AG08395 (cell line): ENCODE measurements at regions not wholly inside any gene's neighbourhood (a gene's known extent, or its start where the extent isn't known, plus 50 kb on each side); places are given as distances from the start of the nearest gene placed in this dataset.
A peak's percentile ranks its signal among the peaks of the same experiment; 100 is the strongest.
"Not testable (repeated sequence)": the region's sequence is repeated elsewhere in the genome, so short reads cannot be mapped to it uniquely, and the experiment has no call there.

ENCODE experiments used
- DNase-seq: peaks from one replicate; pipeline ENCODE4 v3.0.0; 2012; ENCODE audit warnings: mixed read lengths, low spot score

GRCh38 chr5:159588941-159589340 lies 258.7 kb upstream of the IL12B start:
- no peak for DNase-seq

- no peak for DNase-seq
These were observed 263.3 kb upstream of the IL12B start for GRCh38 chr5:159593518-159594073.

- DNase-seq, result not testable (repeated sequence)
These were observed 265.3 kb upstream of the IL12B start for GRCh38 chr5:159595561-159595960.

GRCh38 chr5:159601216-159601615 lies 270.9 kb upstream of the IL12B start:
- peak; percentile 12 for DNase-seq

- DNase-seq, result no peak
These were observed 272.1 kb upstream of the IL12B start for GRCh38 chr5:159602434-159602833.

- peak; percentile 22 for DNase-seq
These were observed 275.3 kb upstream of the IL12B start for GRCh38 chr5:159605585-159605984.

- no peak for DNase-seq
These were observed 279.1 kb upstream of the IL12B start for GRCh38 chr5:159609359-159609758.

- DNase-seq, result no peak
These were observed 280.8 kb upstream of the IL12B start for GRCh38 chr5:159610966-159611579.

GRCh38 chr5:159616952-159617351 lies 286.7 kb upstream of the IL12B start:
- peak; percentile 68 for DNase-seq

- DNase-seq, result no peak
These were observed 289.5 kb upstream of the IL12B start for GRCh38 chr5:159619826-159620225.

GRCh38 chr5:159620853-159621540 lies 290.7 kb upstream of the IL12B start:
- DNase-seq, result no peak

- no peak for DNase-seq
These were observed 287.6 kb upstream of the ADRA1B start for GRCh38 chr5:159628703-159629102.

- no peak for DNase-seq
These were observed 287.1 kb upstream of the ADRA1B start for GRCh38 chr5:159629158-159629557.

- DNase-seq, result no peak
These were observed 285.7 kb upstream of the ADRA1B start for GRCh38 chr5:159630545-159630944.

GRCh38 chr5:159631001-159631400 lies 285.3 kb upstream of the ADRA1B start:
- DNase-seq, result no peak

- DNase-seq, result no peak
These were observed 283.4 kb upstream of the ADRA1B start for GRCh38 chr5:159632866-159633265.

GRCh38 chr5:159638481-159638880 lies 277.8 kb upstream of the ADRA1B start:
- no peak for DNase-seq

- no peak for DNase-seq
These were observed 277.2 kb upstream of the ADRA1B start for GRCh38 chr5:159638954-159639559.

GRCh38 chr5:159639590-159639989 lies 276.7 kb upstream of the ADRA1B start:
- DNase-seq, result no peak

- DNase-seq, result no peak
These were observed 275.8 kb upstream of the ADRA1B start for GRCh38 chr5:159640446-159640845.

- DNase-seq, result no peak
These were observed 275.4 kb upstream of the ADRA1B start for GRCh38 chr5:159640921-159641320.

GRCh38 chr5:159641371-159642039 lies 274.8 kb upstream of the ADRA1B start:
- DNase-seq, result no peak

GRCh38 chr5:159642379-159642778 lies 273.9 kb upstream of the ADRA1B start:
- no peak for DNase-seq
